RWPE1 (cell line): ENCODE measurements at regions not wholly inside any gene's neighbourhood (a gene's known extent, or its start where the extent isn't known, plus 50 kb on each side); places are given as distances from the start of the nearest gene placed in this dataset.
A peak's percentile ranks its signal among the peaks of the same experiment; 100 is the strongest.

Experiments used
- CTCF ChIA-PET: fragments of 350-600 bp; sonication (Branson Sonifier 250); formaldehyde crosslinking; extraction: SDS; loops from one replicate; lab custom pipeline; 2021; lab: Yijun Ruan, JAX
- POLR2A ChIA-PET: fragments of 400-600 bp; formaldehyde crosslinking; extraction: SDS; loops from one replicate; lab custom pipeline; 2020; ENCODE audit warnings: antibody characterized with exemption; ENCODE audit not compliant: low non-redundant PET; lab: Yijun Ruan, JAX
- DNase-seq: peaks from one replicate; pipeline ENCODE4 v3.0.0; 2012; ENCODE audit warnings: low spot score
- H3K27ac ChIP-seq: fragments of 450-650 bp; 2 replicates; pipeline ENCODE4 v1.5.1; 2017
- TF ChIP-seq, protein P1 (sequence below): fragments of 450-650 bp; conservative IDR thresholded peaks from 2 replicates; pipeline ENCODE4 v1.5.1; 2017; ENCODE audit warnings: low read depth, mild to moderate bottlenecking

- CTCF ChIA-PET: no interaction called here
- TF ChIP-seq, protein P1, sequence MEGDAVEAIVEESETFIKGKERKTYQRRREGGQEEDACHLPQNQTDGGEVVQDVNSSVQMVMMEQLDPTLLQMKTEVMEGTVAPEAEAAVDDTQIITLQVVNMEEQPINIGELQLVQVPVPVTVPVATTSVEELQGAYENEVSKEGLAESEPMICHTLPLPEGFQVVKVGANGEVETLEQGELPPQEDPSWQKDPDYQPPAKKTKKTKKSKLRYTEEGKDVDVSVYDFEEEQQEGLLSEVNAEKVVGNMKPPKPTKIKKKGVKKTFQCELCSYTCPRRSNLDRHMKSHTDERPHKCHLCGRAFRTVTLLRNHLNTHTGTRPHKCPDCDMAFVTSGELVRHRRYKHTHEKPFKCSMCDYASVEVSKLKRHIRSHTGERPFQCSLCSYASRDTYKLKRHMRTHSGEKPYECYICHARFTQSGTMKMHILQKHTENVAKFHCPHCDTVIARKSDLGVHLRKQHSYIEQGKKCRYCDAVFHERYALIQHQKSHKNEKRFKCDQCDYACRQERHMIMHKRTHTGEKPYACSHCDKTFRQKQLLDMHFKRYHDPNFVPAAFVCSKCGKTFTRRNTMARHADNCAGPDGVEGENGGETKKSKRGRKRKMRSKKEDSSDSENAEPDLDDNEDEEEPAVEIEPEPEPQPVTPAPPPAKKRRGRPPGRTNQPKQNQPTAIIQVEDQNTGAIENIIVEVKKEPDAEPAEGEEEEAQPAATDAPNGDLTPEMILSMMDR: no peak
- H3K27ac ChIP-seq: no peak overlapping the region
- no peak for DNase-seq
- POLR2A ChIA-PET: no interaction called here
Measured at GRCh38 chr1:189607477-189608096, 870.1 kb downstream of the BRINP3 start.

- CTCF ChIA-PET: no interaction called here
- TF ChIP-seq, protein P1: no peak
- no peak overlapping the region for H3K27ac ChIP-seq
- POLR2A ChIA-PET: no interaction called here
- DNase-seq: no peak
Measured at GRCh38 chr1:189609167-189609566, 868.5 kb downstream of the BRINP3 start.

- CTCF ChIA-PET: no interaction called here
- DNase-seq: peak; percentile 66
- POLR2A ChIA-PET: no interaction called here
- TF ChIP-seq, protein P1: no peak
- H3K27ac ChIP-seq: no peak overlapping the region
Measured at GRCh38 chr1:189616893-189617292, 860.8 kb downstream of the BRINP3 start.

GRCh38 chr1:189619682-189620332 is 857.9 kb downstream of the BRINP3 start:
- CTCF ChIA-PET: interaction anchor here (0.6 to 0.7 kb wide), 3 partner anchors 39 to 545 kb away, joined by 4 to 5 read pairs (median 4); no protein-coding TSS in a partner anchor
- peak; percentile 90 for DNase-seq
- POLR2A ChIA-PET: no interaction called here
- TF ChIP-seq, protein P1: no peak
- no peak overlapping the region for H3K27ac ChIP-seq

- CTCF ChIA-PET: no interaction called here
- TF ChIP-seq, protein P1: no peak
- POLR2A ChIA-PET: no interaction called here
- no peak overlapping the region for H3K27ac ChIP-seq
- DNase-seq: no peak
Measured at GRCh38 chr1:189620471-189620870, 857.2 kb downstream of the BRINP3 start.

- H3K27ac ChIP-seq: no peak overlapping the region
- DNase-seq: peak; percentile 54
- CTCF ChIA-PET: interaction anchor here (0.7 kb wide), 1 partner anchor 459 kb away, joined by 3 read pairs; no protein-coding TSS in a partner anchor
- POLR2A ChIA-PET: no interaction called here
- TF ChIP-seq, protein P1: no peak
Measured at GRCh38 chr1:189623336-189623735, 854.3 kb downstream of the BRINP3 start.
